GM18907 (cell line): ENCODE measurements at regions not wholly inside any gene's neighbourhood (a gene's known extent, or its start where the extent isn't known, plus 50 kb on each side); places are given as distances from the start of the nearest gene placed in this dataset.

Source experiments
- ATAC-seq: cut with Tn5 transposase; IDR thresholded peaks from one replicate; pipeline ENCODE4 v1.9.1; 2021; ENCODE audit warnings: mild to moderate bottlenecking, moderate library complexity; ENCODE audit not compliant: unreplicated experiment

GRCh38 chr16:86895606-86896005, 317.3 kb downstream of the FOXL1 start:
- ATAC-seq: no peak

GRCh38 chr16:86896976-86897375, 318.6 kb downstream of the FOXL1 start:
- no peak for ATAC-seq

GRCh38 chr16:86897486-86897885, 319.1 kb downstream of the FOXL1 start:
- no peak for ATAC-seq

GRCh38 chr16:86898386-86898785, 320.0 kb downstream of the FOXL1 start:
- ATAC-seq: no peak

GRCh38 chr16:86899151-86899550, 320.8 kb downstream of the FOXL1 start:
- no peak for ATAC-seq

GRCh38 chr16:86899757-86900156, 321.4 kb downstream of the FOXL1 start:
- ATAC-seq: no peak

- ATAC-seq: no peak
Measured at GRCh38 chr16:86901483-86901882, 323.1 kb downstream of the FOXL1 start.

GRCh38 chr16:86902656-86903001, 324.3 kb downstream of the FOXL1 start:
- ATAC-seq: no peak

GRCh38 chr16:86903068-86903467, 324.7 kb downstream of the FOXL1 start:
- no peak for ATAC-seq

GRCh38 chr16:86905302-86905701, 327.0 kb downstream of the FOXL1 start:
- ATAC-seq: no peak

GRCh38 chr16:86906623-86907022, 328.3 kb downstream of the FOXL1 start:
- ATAC-seq: no peak

- ATAC-seq: no peak
Measured at GRCh38 chr16:86909359-86910160, 331.2 kb downstream of the FOXL1 start.

- ATAC-seq: no peak
Measured at GRCh38 chr16:86910161-86910769, 331.9 kb downstream of the FOXL1 start.

- ATAC-seq: no peak
Measured at GRCh38 chr16:86911437-86911958, 333.1 kb downstream of the FOXL1 start.

GRCh38 chr16:86913886-86914285, 335.5 kb downstream of the FOXL1 start:
- ATAC-seq: no peak

- no peak for ATAC-seq
Measured at GRCh38 chr16:86914876-86915717, 336.7 kb downstream of the FOXL1 start.

GRCh38 chr16:86917471-86918365, 339.4 kb downstream of the FOXL1 start:
- ATAC-seq: no peak

GRCh38 chr16:86918637-86919036, 340.3 kb downstream of the FOXL1 start:
- no peak for ATAC-seq

- no peak for ATAC-seq
Measured at GRCh38 chr16:86919078-86919477, 340.7 kb downstream of the FOXL1 start.

- ATAC-seq: no peak
Measured at GRCh38 chr16:86919578-86920305, 341.4 kb downstream of the FOXL1 start.
